Smooth muscle cell (in vitro differentiated cells): ENCODE measurements at regions not wholly inside any gene's neighbourhood (a gene's known extent, or its start where the extent isn't known, plus 50 kb on each side); places are given as distances from the start of the nearest gene placed in this dataset.
A peak's percentile ranks its signal among the peaks of the same experiment; 100 is the strongest.

Experiments
- DNase-seq: peaks from one replicate; lab custom pipeline; 2025; ENCODE audit not compliant: unreplicated experiment; lab: John Stamatoyannopoulos, UW
- H2AFZ ChIP-seq: fragments of 200-600 bp; sonication (generic); 2 replicates; pipeline ENCODE4 v1.6.0; 2016; ENCODE audit warnings: antibody characterized with exemption, low read depth, mild to moderate bottlenecking
- H3F3A ChIP-seq: fragments of 200-600 bp; sonication (generic); 2 replicates; pipeline ENCODE4 v1.6.0; 2017; ENCODE audit warnings: antibody characterized with exemption, low read depth
- H3K27ac ChIP-seq: fragments of 200-600 bp; sonication (generic); 2 replicates; pipeline ENCODE4 v1.5.1; 2016; ENCODE audit warnings: low read depth, mild to moderate bottlenecking
- H3K27me3 ChIP-seq: fragments of 200-600 bp; sonication (generic); 2 replicates; pipeline ENCODE4 v1.6.1; 2016; ENCODE audit warnings: low read depth, mild to moderate bottlenecking
- H3K36me3 ChIP-seq: fragments of 200-600 bp; sonication (generic); 2 replicates; pipeline ENCODE4 v1.5.1; 2016; ENCODE audit warnings: low read depth
- H3K4me1 ChIP-seq: fragments of 200-600 bp; sonication (generic); 2 replicates; pipeline ENCODE4 v1.5.1; 2016; ENCODE audit warnings: low read depth
- H3K4me2 ChIP-seq: fragments of 200-600 bp; sonication (generic); 2 replicates; pipeline ENCODE4 v1.6.0; 2016; ENCODE audit warnings: mild to moderate bottlenecking
- H3K4me3 ChIP-seq: fragments of 200-600 bp; sonication (generic); 2 replicates; pipeline ENCODE4 v1.5.1; 2016; ENCODE audit warnings: mild to moderate bottlenecking
- H3K79me2 ChIP-seq: fragments of 200-600 bp; sonication (generic); 2 replicates; pipeline ENCODE4 v1.6.0; 2016; ENCODE audit warnings: low read depth, mild to moderate bottlenecking
- H3K9ac ChIP-seq: fragments of 200-600 bp; sonication (generic); 2 replicates; pipeline ENCODE4 v1.6.0; 2016; ENCODE audit warnings: low read depth
- H3K9me3 ChIP-seq: fragments of 200-600 bp; sonication (generic); replicated peaks from 2 replicates; pipeline ENCODE4 v1.5.1; 2016; ENCODE audit warnings: low read depth
- H4K20me1 ChIP-seq: fragments of 200-600 bp; sonication (generic); 2 replicates; pipeline ENCODE4 v1.6.0; 2016; ENCODE audit warnings: low read depth
- WGBS: methylation state at CpG from one replicate; pipeline ENCODE4 v1.1.7; 2016; ENCODE audit warnings: low lambda C conversion rate; 5-methylcytosine and 5-hydroxymethylcytosine counted together
- TF ChIP-seq, protein P1 (sequence below): fragments of 200-600 bp; sonication (generic); IDR thresholded peaks from 2 replicates; pipeline ENCODE4 v1.5.1; 2017; ENCODE audit warnings: borderline replicate concordance, mild to moderate bottlenecking, antibody characterized with exemption; ENCODE audit not compliant: insufficient read depth, poor library complexity, severe bottlenecking

GRCh38 chr14:83356080-83356479 is 1822.4 kb upstream of the SEL1L start:
- no peaks in the 10 kb centered on the region for H3K4me1 ChIP-seq
- no peaks in the 10 kb centered on the region for H3K9me3 ChIP-seq
- H3K4me3 ChIP-seq, result no peak overlapping the region
- no peaks in the 10 kb centered on the region for H3K36me3 ChIP-seq
- H4K20me1 ChIP-seq, result no peaks in the 10 kb centered on the region
- no peak overlapping the region for H3K4me2 ChIP-seq
- TF ChIP-seq, protein P1, sequence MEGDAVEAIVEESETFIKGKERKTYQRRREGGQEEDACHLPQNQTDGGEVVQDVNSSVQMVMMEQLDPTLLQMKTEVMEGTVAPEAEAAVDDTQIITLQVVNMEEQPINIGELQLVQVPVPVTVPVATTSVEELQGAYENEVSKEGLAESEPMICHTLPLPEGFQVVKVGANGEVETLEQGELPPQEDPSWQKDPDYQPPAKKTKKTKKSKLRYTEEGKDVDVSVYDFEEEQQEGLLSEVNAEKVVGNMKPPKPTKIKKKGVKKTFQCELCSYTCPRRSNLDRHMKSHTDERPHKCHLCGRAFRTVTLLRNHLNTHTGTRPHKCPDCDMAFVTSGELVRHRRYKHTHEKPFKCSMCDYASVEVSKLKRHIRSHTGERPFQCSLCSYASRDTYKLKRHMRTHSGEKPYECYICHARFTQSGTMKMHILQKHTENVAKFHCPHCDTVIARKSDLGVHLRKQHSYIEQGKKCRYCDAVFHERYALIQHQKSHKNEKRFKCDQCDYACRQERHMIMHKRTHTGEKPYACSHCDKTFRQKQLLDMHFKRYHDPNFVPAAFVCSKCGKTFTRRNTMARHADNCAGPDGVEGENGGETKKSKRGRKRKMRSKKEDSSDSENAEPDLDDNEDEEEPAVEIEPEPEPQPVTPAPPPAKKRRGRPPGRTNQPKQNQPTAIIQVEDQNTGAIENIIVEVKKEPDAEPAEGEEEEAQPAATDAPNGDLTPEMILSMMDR, result no peak
- H3K9ac ChIP-seq, result no peak overlapping the region
- no peak overlapping the region for H2AFZ ChIP-seq
- H3F3A ChIP-seq, result no peaks in the 10 kb centered on the region
- no peaks in the 10 kb centered on the region for H3K79me2 ChIP-seq
- WGBS, result 93% methylated on average over 5 of the region's 5 CpGs
- no peak overlapping the region for H3K27ac ChIP-seq
- H3K27me3 ChIP-seq, result no peaks in the 10 kb centered on the region
- no peak for DNase-seq

- no peaks in the 10 kb centered on the region for H3K9me3 ChIP-seq
- no peaks in the 10 kb centered on the region for H3F3A ChIP-seq
- TF ChIP-seq, protein P1, result no peak
- no peaks in the 10 kb centered on the region for H3K79me2 ChIP-seq
- WGBS, result 96% methylated on average over 1 of the region's 1 CpG
- H3K4me3 ChIP-seq, result no peak overlapping the region
- H3K9ac ChIP-seq, result no peak overlapping the region
- no peak overlapping the region for H3K4me2 ChIP-seq
- no peaks in the 10 kb centered on the region for H3K4me1 ChIP-seq
- DNase-seq, result no peak
- no peak overlapping the region for H2AFZ ChIP-seq
- no peak overlapping the region for H3K27ac ChIP-seq
- no peaks in the 10 kb centered on the region for H4K20me1 ChIP-seq
- no peaks in the 10 kb centered on the region for H3K36me3 ChIP-seq
- no peaks in the 10 kb centered on the region for H3K27me3 ChIP-seq
Measured at GRCh38 chr14:83372271-83372670, 1838.6 kb upstream of the SEL1L start.

- TF ChIP-seq, protein P1, result no peak
- H3K36me3 ChIP-seq, result no peaks in the 10 kb centered on the region
- H3K27me3 ChIP-seq, result no peaks in the 10 kb centered on the region
- DNase-seq, result no peak
- H3K4me1 ChIP-seq, result no peaks in the 10 kb centered on the region
- WGBS, result 14% methylated on average over 3 of the region's 3 CpGs
- no peaks in the 10 kb centered on the region for H3K9me3 ChIP-seq
- no peak overlapping the region for H3K9ac ChIP-seq
- H3K4me3 ChIP-seq, result no peak overlapping the region
- peak overlapping the region; percentile 59 for H3K27ac ChIP-seq
- peak overlapping the region; percentile 71 for H3K4me2 ChIP-seq
- peak overlapping the region; percentile 56 for H2AFZ ChIP-seq
- H3F3A ChIP-seq, result peaks cover 3% of the 10 kb centered on the region
- H3K79me2 ChIP-seq, result no peaks in the 10 kb centered on the region
- no peaks in the 10 kb centered on the region for H4K20me1 ChIP-seq
Measured at GRCh38 chr14:83379436-83379835, 1845.8 kb upstream of the SEL1L start.

DNA sequence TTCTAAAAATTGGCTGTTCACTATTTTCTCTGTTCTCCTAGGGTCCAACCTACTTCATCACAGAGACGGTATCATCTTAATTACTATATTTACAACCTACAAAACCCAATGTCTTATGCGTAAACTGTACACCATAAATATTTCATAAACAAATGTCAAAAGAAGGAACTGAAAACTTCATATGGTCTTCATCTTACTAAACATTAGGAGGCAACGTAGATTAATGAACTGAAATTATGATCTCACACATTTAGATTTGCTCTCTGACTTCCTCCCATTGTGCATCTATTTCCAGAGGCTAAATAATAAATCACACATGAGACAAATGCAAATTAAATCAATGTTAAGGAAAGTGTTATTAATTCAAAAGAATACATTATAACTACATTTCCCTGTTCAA is 1850.6 kb upstream of the SEL1L start:
- WGBS, result 95% methylated on average over 3 of the region's 3 CpGs
- no peak for DNase-seq
- no peak overlapping the region for H3K4me3 ChIP-seq
- no peaks in the 10 kb centered on the region for H3K36me3 ChIP-seq
- no peak overlapping the region for H3K4me2 ChIP-seq
- no peak overlapping the region for H3K9ac ChIP-seq
- H3F3A ChIP-seq, result peaks cover 3% of the 10 kb centered on the region
- H2AFZ ChIP-seq, result no peak overlapping the region
- no peaks in the 10 kb centered on the region for H3K79me2 ChIP-seq
- H3K9me3 ChIP-seq, result no peaks in the 10 kb centered on the region
- no peaks in the 10 kb centered on the region for H3K4me1 ChIP-seq
- no peak overlapping the region for H3K27ac ChIP-seq
- TF ChIP-seq, protein P1, result no peak
- no peaks in the 10 kb centered on the region for H3K27me3 ChIP-seq
- no peaks in the 10 kb centered on the region for H4K20me1 ChIP-seq
